ENCODE measurements at regions not wholly inside any gene's neighbourhood (a gene's known extent, or its start where the extent isn't known, plus 50 kb on each side); places are given as distances from the start of the nearest gene placed in this dataset.

DNA sequence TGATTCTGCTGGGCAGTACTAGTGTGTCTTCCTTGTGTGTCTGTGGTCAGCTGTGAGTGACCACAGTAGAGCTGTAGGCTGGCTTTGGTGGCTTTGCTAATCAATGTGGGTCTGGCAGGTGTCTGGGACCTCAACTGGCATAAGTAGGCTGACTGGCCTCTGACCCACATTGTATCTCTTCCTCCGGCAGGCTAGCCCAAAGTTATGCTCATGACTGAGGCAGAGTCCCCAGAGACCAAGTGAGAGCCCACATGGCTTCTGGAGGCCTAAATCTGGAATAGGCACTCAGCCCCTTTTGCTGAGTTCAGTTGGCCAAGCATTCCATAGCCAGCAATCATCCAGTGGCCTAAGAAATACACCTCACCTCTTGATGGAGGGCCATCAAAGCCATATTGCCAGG lies 289.1 kb upstream of the SUCLG2 start:
- H4K20me1 ChIP-seq (ENCODE audit: insufficient read depth, low read length): no peaks in the 10 kb centered on the region
- peaks cover 4% of the 10 kb centered on the region for H3K36me3 ChIP-seq (ENCODE audit: insufficient read depth, low read length)
- H2AFZ ChIP-seq (ENCODE audit: low read length): no peak overlapping the region
- no peak for DNase-seq (ENCODE audit: low spot score)
- no peak overlapping the region for H3K27ac ChIP-seq (ENCODE audit: low read depth, low read length, poor library complexity, severe bottlenecking)
- intact Hi-C loops (cut with micrococcal nuclease; ENCODE audit: unreplicated experiment): no loop called here
- H3K9me2 ChIP-seq (ENCODE audit: insufficient read depth, low read length): no peaks in the 10 kb centered on the region
- TF ChIP-seq EZH2phosphoT487 (IDR thresholded peaks at IDR 0.05; ENCODE audit: borderline replicate concordance, low read depth, low read length) (no peak), CTCF (conservative IDR thresholded peaks at IDR 0.05; ENCODE audit: low read length) (no peak)
- peaks cover 14% of the 10 kb centered on the region; the same call in 1 of the 2 replicates for H3K9me3 ChIP-seq (ENCODE audit: low read length)
- H3K4me1 ChIP-seq (ENCODE audit: insufficient read depth, low read length, poor library complexity, severe bottlenecking): peaks cover 32% of the 10 kb centered on the region
- ChIA-PET POLR2A (no interaction called here), CTCF (ENCODE audit: unreplicated experiment) (no interaction called here)
- no TSS peak for BruUV-seq (replicated peaks)
- no peak overlapping the region for H3K4me2 ChIP-seq (ENCODE audit: low read length)
- no peaks in the 10 kb centered on the region for H3K79me2 ChIP-seq (ENCODE audit: insufficient read depth, low read depth, low read length)
- no peak overlapping the region for H3K4me3 ChIP-seq (ENCODE audit: low read depth, low read length, poor library complexity, severe bottlenecking)

GRCh38 chr3:67941433-67942030 lies 287.1 kb upstream of the SUCLG2 start:
- TF ChIP-seq CTCF (conservative IDR thresholded peaks at IDR 0.05; ENCODE audit: low read length): no peak
- TF ChIP-seq EZH2phosphoT487 (IDR thresholded peaks at IDR 0.05; ENCODE audit: borderline replicate concordance, low read depth, low read length): no peak
- CTCF ChIA-PET (ENCODE audit: unreplicated experiment): no interaction called here

More at GRCh38 chr3:67941433-67942030, 287.1 kb upstream of the SUCLG2 start:
- peaks cover 13% of the 10 kb centered on the region for H3K4me1 ChIP-seq (ENCODE audit: insufficient read depth, low read length, poor library complexity, severe bottlenecking)
- no TSS peak for BruUV-seq (replicated peaks)
- H4K20me1 ChIP-seq (ENCODE audit: insufficient read depth, low read length): no peaks in the 10 kb centered on the region
- intact Hi-C loops (cut with micrococcal nuclease; ENCODE audit: unreplicated experiment): no loop called here
- 0 out of 2 replicates have a peak overlapping the region, but pooled peaks have one; percentile 74 for H2AFZ ChIP-seq (ENCODE audit: low read length)
- no peaks in the 10 kb centered on the region for H3K9me2 ChIP-seq (ENCODE audit: insufficient read depth, low read length)
- DNase-seq (ENCODE audit: low spot score): no peak
- H3K36me3 ChIP-seq (ENCODE audit: insufficient read depth, low read length): no peaks in the 10 kb centered on the region; the same call in 1 of the 2 replicates
- H3K27ac ChIP-seq (ENCODE audit: low read depth, low read length, poor library complexity, severe bottlenecking): no peak overlapping the region
- POLR2A ChIA-PET: interaction anchor here (0.7 kb wide), 1 partner anchor 31 kb away, joined by 3 read pairs; no protein-coding TSS in a partner anchor
- H3K9me3 ChIP-seq (ENCODE audit: low read length): peaks cover 7% of the 10 kb centered on the region; the same call in 1 of the 2 replicates
- H3K79me2 ChIP-seq (ENCODE audit: insufficient read depth, low read depth, low read length): no peaks in the 10 kb centered on the region
- no peak overlapping the region for H3K4me3 ChIP-seq (ENCODE audit: low read depth, low read length, poor library complexity, severe bottlenecking)
- H3K4me2 ChIP-seq (ENCODE audit: low read length): no peak overlapping the region
